HEK293 (cell line): ENCODE measurements at regions not wholly inside any gene's neighbourhood (a gene's known extent, or its start where the extent isn't known, plus 50 kb on each side); places are given as distances from the start of the nearest gene placed in this dataset.

Experiments used
- CTCF ChIA-PET: fragments of 350-600 bp; formaldehyde crosslinking; extraction: SDS; loops from one replicate; lab custom pipeline; 2021; ENCODE audit warnings: antibody characterized with exemption; lab: Yijun Ruan, JAX
- POLR2A ChIA-PET: fragments of 300-600 bp; formaldehyde crosslinking; extraction: SDS; loops from one replicate; lab custom pipeline; 2020; ENCODE audit warnings: antibody characterized with exemption, inconsistent platforms; lab: Yijun Ruan, JAX
- H3K27ac ChIP-seq: fragments of 200-500 bp; sonication (Bioruptor generic); 2 replicates; pipeline ENCODE4 v1.5.1; 2014; ENCODE audit warnings: low read depth, low read length, control low read depth, inconsistent platforms; ENCODE audit errors: extremely low read depth
- H3K36me3 ChIP-seq, 2 experiments: fragments of 200-500 bp in 1 of 2; sonication (Bioruptor generic) in 1 of 2; 1 replicate in 1 of 2; 2 replicates in 1 of 2; pipeline ENCODE4 v1.5.1; 2014 to 2017; ENCODE audit warnings: inconsistent platforms in 2 of 2, low read length in 2 of 2; ENCODE audit not compliant: control insufficient read depth in 2 of 2, insufficient read depth in 1 of 2
- H3K4me1 ChIP-seq: fragments of 200-500 bp; sonication (Bioruptor generic); 2 replicates; pipeline ENCODE4 v1.5.1; 2014; ENCODE audit warnings: mild to moderate bottlenecking, low read length, inconsistent platforms; ENCODE audit not compliant: control insufficient read depth, insufficient read depth
- H3K4me3 ChIP-seq: 2 replicates; pipeline ENCODE4 v1.5.1; 2011; ENCODE audit warnings: low read depth, mild to moderate bottlenecking, control low read depth, low read length, moderate library complexity
- H3K9me3 ChIP-seq: fragments of 200-500 bp; sonication (Bioruptor generic); 2 replicates; pipeline ENCODE4 v1.5.1; 2014; ENCODE audit warnings: low read depth, low read length, inconsistent platforms; ENCODE audit not compliant: control insufficient read depth, insufficient read depth
- GLIS2 ChIP-seq: fragments of 450-650 bp; formaldehyde crosslinking; IDR thresholded peaks from 2 replicates; pipeline ENCODE4 v1.5.1; 2016; ENCODE audit warnings: missing biosample characterization, missing genetic modification characterization
- HOXD13 ChIP-seq: sonication (generic); formaldehyde crosslinking; IDR thresholded peaks from 2 replicates; pipeline ENCODE4 v1.8.0; 2022; ENCODE audit warnings: missing genetic modification reagents, borderline replicate concordance
- KLF16 ChIP-seq: fragments of 450-650 bp; formaldehyde crosslinking; IDR thresholded peaks from 2 replicates; pipeline ENCODE4 v1.5.1; 2017; ENCODE audit warnings: missing biosample characterization, missing genetic modification characterization
- KLF8 ChIP-seq: fragments of 450-650 bp; formaldehyde crosslinking; IDR thresholded peaks from 2 replicates; pipeline ENCODE4 v1.5.1; 2016; ENCODE audit warnings: missing biosample characterization, missing genetic modification characterization
- REPIN1 ChIP-seq: fragments of 450-650 bp; formaldehyde crosslinking; IDR thresholded peaks from 2 replicates; pipeline ENCODE4 v1.5.1; 2017; ENCODE audit warnings: missing biosample characterization, missing genetic modification characterization, low read depth
- SP3 ChIP-seq: fragments of 450-650 bp; formaldehyde crosslinking; IDR thresholded peaks from 2 replicates; pipeline ENCODE4 v1.5.1; 2016; ENCODE audit warnings: missing biosample characterization, missing genetic modification characterization
- ZFP3 ChIP-seq: fragments of 450-650 bp; formaldehyde crosslinking; IDR thresholded peaks from 2 replicates; pipeline ENCODE4 v1.5.1; 2016; ENCODE audit warnings: low read depth, missing biosample characterization, missing genetic modification characterization
- ZNF175 ChIP-seq: fragments of 450-650 bp; formaldehyde crosslinking; IDR thresholded peaks from 2 replicates; pipeline ENCODE4 v1.5.1; 2016; ENCODE audit warnings: missing biosample characterization, missing genetic modification characterization
- ZNF19 ChIP-seq: fragments of 450-650 bp; formaldehyde crosslinking; IDR thresholded peaks from 2 replicates; pipeline ENCODE4; 2016; ENCODE audit warnings: missing biosample characterization, missing genetic modification characterization, low read depth
- ZNF302 ChIP-seq: fragments of 450-650 bp; formaldehyde crosslinking; IDR thresholded peaks from 2 replicates; pipeline ENCODE4 v1.5.1; 2016; ENCODE audit warnings: missing biosample characterization, missing genetic modification characterization, low read depth
- ZNF404 ChIP-seq: fragments of 450-650 bp; formaldehyde crosslinking; IDR thresholded peaks from 2 replicates; pipeline ENCODE4 v1.5.1; 2017; ENCODE audit warnings: missing biosample characterization, missing genetic modification characterization
- ZNF48 ChIP-seq: fragments of 450-650 bp; formaldehyde crosslinking; IDR thresholded peaks from 2 replicates; pipeline ENCODE4 v1.5.1; 2016; ENCODE audit warnings: missing biosample characterization, missing genetic modification characterization
- ZNF501 ChIP-seq: fragments of 450-650 bp; formaldehyde crosslinking; IDR thresholded peaks from 2 replicates; pipeline ENCODE4 v1.5.1; 2016; ENCODE audit warnings: missing biosample characterization, missing genetic modification characterization
- ZNF600 ChIP-seq: fragments of 450-650 bp; formaldehyde crosslinking; IDR thresholded peaks from 2 replicates; pipeline ENCODE4 v1.5.1; 2016; ENCODE audit warnings: missing biosample characterization, missing genetic modification characterization
- ZNF610 ChIP-seq: fragments of 450-650 bp; formaldehyde crosslinking; IDR thresholded peaks from 2 replicates; pipeline ENCODE4 v1.5.1; 2016; ENCODE audit warnings: missing biosample characterization, missing genetic modification characterization, borderline replicate concordance
- ZNF623 ChIP-seq: fragments of 450-650 bp; formaldehyde crosslinking; IDR thresholded peaks from 2 replicates; pipeline ENCODE4 v1.5.1; 2016; ENCODE audit warnings: missing biosample characterization, missing genetic modification characterization
- ZSCAN30 ChIP-seq: fragments of 450-650 bp; IDR thresholded peaks from 2 replicates; pipeline ENCODE4 v1.5.1; 2018; ENCODE audit warnings: missing biosample characterization, mild to moderate bottlenecking, missing genetic modification characterization, moderate library complexity
- TF ChIP-seq, protein P1 (sequence below): fragments of 450-650 bp; formaldehyde crosslinking; optimal IDR thresholded peaks from 2 replicates; pipeline ENCODE3; 2016; ENCODE audit warnings: missing biosample characterization, mild to moderate bottlenecking, missing genetic modification characterization
- TF ChIP-seq, protein P2 (sequence below): fragments of 450-650 bp; formaldehyde crosslinking; IDR thresholded peaks from 2 replicates; pipeline ENCODE4 v1.5.1; 2017; ENCODE audit warnings: missing biosample characterization, missing genetic modification characterization
- TF ChIP-seq, protein P3 (sequence below): fragments of 450-650 bp; formaldehyde crosslinking; IDR thresholded peaks from 2 replicates; pipeline ENCODE4 v1.5.1; 2016; ENCODE audit warnings: missing biosample characterization, missing genetic modification characterization
- TF ChIP-seq, protein P4 (sequence below): fragments of 450-650 bp; formaldehyde crosslinking; IDR thresholded peaks from 2 replicates; pipeline ENCODE4 v1.5.1; 2016; ENCODE audit warnings: missing biosample characterization, missing genetic modification characterization
- TF ChIP-seq, protein P5 (sequence below): fragments of 450-650 bp; formaldehyde crosslinking; IDR thresholded peaks from 2 replicates; pipeline ENCODE4 v1.5.1; 2016; ENCODE audit warnings: missing biosample characterization, missing genetic modification characterization
- TF ChIP-seq, protein P6 (sequence below): fragments of 450-650 bp; IDR thresholded peaks from 2 replicates; pipeline ENCODE4 v1.5.1; 2018; ENCODE audit warnings: missing biosample characterization, missing genetic modification characterization

DNA sequence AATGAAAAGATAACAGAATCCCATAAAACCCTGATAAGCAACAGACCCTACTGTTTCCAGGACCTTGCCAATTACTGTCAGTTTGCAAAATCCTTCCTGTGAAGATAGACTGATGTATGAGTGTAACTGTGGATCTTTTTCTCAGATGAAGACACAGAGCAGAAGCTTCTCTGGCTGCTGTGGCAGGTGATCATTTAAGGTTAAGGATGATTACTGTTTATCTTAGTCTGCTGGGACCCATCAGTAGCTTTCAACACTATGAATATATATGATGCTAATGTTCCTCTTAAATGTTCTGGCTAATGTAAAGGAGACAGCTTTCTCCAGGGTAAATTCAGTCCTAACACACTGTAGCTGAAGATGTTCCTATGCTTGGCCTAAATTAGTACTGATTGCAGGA, 56.0 kb upstream of the CTTNBP2 start:
- POLR2A ChIA-PET = no interaction called here
- Histone ChIP-seq H3K36me3 (no peaks in the 10 kb centered on the region), H3K27ac (no peak overlapping the region), H3K9me3 (no peaks in the 10 kb centered on the region), H3K4me3 (no peak overlapping the region)
- TF ChIP-seq KLF8 (tag by site-specific recombination) (no peak), ZNF302 (tag by site-specific recombination) (no peak), GLIS2 (no peak), ZNF175 (tag by site-specific recombination) (no peak), ZFP3 (tag by site-specific recombination) (no peak), ZNF404 (tag by site-specific recombination) (no peak), ZNF610 (tag by site-specific recombination) (no peak), ZNF19 (tag by site-specific recombination) (no peak), HOXD13 (CRISPR knock-in tag) (no peak), ZNF600 (no peak), ZNF501 (tag by site-specific recombination) (no peak)
- TF ChIP-seq, protein P1, sequence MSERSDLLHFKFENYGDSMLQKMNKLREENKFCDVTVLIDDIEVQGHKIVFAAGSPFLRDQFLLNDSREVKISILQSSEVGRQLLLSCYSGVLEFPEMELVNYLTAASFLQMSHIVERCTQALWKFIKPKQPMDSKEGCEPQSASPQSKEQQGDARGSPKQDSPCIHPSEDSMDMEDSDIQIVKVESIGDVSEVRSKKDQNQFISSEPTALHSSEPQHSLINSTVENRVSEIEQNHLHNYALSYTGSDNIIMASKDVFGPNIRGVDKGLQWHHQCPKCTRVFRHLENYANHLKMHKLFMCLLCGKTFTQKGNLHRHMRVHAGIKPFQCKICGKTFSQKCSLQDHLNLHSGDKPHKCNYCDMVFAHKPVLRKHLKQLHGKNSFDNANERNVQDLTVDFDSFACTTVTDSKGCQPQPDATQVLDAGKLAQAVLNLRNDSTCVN (tag by site-specific recombination) = no peak
- TF ChIP-seq, all 188 proteins: peak for 0
- H3K4me1 ChIP-seq = no peaks in the 10 kb centered on the region
- CTCF ChIA-PET = no interaction called here

DNA sequence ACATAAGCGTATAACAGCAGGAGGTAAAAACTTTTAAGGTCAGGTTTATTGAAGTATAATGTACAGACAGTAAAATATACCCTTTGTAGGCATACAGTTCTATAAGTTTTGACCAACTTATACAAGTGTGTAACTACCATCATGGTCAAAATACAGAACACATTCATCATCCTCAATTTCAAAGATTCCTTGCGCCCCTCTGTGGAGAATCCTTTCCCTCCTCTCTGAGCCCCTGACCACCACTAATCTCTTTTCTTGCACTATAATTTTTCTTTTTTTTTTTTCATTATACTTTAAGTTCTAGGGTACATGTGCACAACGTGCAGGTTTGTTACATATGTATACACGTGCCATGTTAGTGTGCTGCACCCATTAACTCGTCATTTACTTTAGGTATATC, 58.1 kb upstream of the CTTNBP2 start:
- POLR2A ChIA-PET = no interaction called here
- H3K9me3 ChIP-seq = no peaks in the 10 kb centered on the region
- no peak overlapping the region for H3K27ac ChIP-seq
- no peaks in the 10 kb centered on the region for H3K4me1 ChIP-seq
- H3K36me3 ChIP-seq = no peaks in the 10 kb centered on the region
- no peak overlapping the region for H3K4me3 ChIP-seq
- CTCF ChIA-PET = no interaction called here
- no peak for TF ChIP-seq ZNF623 (tag by site-specific recombination)
- TF ChIP-seq REPIN1 (tag by site-specific recombination) = no peak
- no peak for TF ChIP-seq SP3 (tag by site-specific recombination)
- TF ChIP-seq, protein P2, sequence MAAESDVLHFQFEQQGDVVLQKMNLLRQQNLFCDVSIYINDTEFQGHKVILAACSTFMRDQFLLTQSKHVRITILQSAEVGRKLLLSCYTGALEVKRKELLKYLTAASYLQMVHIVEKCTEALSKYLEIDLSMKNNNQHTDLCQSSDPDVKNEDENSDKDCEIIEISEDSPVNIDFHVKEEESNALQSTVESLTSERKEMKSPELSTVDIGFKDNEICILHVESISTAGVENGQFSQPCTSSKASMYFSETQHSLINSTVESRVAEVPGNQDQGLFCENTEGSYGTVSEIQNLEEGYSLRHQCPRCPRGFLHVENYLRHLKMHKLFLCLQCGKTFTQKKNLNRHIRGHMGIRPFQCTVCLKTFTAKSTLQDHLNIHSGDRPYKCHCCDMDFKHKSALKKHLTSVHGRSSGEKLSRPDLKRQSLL = no peak
- TF ChIP-seq, protein P3, sequence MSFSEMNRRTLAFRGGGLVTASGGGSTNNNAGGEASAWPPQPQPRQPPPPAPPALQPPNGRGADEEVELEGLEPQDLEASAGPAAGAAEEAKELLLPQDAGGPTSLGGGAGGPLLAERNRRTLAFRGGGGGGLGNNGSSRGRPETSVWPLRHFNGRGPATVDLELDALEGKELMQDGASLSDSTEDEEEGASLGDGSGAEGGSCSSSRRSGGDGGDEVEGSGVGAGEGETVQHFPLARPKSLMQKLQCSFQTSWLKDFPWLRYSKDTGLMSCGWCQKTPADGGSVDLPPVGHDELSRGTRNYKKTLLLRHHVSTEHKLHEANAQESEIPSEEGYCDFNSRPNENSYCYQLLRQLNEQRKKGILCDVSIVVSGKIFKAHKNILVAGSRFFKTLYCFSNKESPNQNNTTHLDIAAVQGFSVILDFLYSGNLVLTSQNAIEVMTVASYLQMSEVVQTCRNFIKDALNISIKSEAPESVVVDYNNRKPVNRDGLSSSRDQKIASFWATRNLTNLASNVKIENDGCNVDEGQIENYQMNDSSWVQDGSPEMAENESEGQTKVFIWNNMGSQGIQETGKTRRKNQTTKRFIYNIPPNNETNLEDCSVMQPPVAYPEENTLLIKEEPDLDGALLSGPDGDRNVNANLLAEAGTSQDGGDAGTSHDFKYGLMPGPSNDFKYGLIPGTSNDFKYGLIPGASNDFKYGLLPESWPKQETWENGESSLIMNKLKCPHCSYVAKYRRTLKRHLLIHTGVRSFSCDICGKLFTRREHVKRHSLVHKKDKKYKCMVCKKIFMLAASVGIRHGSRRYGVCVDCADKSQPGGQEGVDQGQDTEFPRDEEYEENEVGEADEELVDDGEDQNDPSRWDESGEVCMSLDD (tag by site-specific recombination) = no peak
- TF ChIP-seq, protein P4, sequence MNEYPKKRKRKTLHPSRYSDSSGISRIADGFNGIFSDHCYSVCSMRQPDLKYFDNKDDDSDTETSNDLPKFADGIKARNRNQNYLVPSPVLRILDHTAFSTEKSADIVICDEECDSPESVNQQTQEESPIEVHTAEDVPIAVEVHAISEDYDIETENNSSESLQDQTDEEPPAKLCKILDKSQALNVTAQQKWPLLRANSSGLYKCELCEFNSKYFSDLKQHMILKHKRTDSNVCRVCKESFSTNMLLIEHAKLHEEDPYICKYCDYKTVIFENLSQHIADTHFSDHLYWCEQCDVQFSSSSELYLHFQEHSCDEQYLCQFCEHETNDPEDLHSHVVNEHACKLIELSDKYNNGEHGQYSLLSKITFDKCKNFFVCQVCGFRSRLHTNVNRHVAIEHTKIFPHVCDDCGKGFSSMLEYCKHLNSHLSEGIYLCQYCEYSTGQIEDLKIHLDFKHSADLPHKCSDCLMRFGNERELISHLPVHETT (tag by site-specific recombination) = no peak
- TF ChIP-seq, protein P5, sequence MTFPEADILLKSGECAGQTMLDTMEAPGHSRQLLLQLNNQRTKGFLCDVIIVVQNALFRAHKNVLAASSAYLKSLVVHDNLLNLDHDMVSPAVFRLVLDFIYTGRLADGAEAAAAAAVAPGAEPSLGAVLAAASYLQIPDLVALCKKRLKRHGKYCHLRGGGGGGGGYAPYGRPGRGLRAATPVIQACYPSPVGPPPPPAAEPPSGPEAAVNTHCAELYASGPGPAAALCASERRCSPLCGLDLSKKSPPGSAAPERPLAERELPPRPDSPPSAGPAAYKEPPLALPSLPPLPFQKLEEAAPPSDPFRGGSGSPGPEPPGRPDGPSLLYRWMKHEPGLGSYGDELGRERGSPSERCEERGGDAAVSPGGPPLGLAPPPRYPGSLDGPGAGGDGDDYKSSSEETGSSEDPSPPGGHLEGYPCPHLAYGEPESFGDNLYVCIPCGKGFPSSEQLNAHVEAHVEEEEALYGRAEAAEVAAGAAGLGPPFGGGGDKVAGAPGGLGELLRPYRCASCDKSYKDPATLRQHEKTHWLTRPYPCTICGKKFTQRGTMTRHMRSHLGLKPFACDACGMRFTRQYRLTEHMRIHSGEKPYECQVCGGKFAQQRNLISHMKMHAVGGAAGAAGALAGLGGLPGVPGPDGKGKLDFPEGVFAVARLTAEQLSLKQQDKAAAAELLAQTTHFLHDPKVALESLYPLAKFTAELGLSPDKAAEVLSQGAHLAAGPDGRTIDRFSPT (tag by site-specific recombination) = no peak
- TF ChIP-seq ZSCAN30 = no peak
- TF ChIP-seq KLF16 (tag by site-specific recombination) = no peak
- TF ChIP-seq ZNF48 (tag by site-specific recombination) = no peak
- TF ChIP-seq, protein P6, sequence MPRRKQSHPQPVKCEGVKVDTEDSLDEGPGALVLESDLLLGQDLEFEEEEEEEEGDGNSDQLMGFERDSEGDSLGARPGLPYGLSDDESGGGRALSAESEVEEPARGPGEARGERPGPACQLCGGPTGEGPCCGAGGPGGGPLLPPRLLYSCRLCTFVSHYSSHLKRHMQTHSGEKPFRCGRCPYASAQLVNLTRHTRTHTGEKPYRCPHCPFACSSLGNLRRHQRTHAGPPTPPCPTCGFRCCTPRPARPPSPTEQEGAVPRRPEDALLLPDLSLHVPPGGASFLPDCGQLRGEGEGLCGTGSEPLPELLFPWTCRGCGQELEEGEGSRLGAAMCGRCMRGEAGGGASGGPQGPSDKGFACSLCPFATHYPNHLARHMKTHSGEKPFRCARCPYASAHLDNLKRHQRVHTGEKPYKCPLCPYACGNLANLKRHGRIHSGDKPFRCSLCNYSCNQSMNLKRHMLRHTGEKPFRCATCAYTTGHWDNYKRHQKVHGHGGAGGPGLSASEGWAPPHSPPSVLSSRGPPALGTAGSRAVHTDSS (tag by site-specific recombination) = no peak
